HAP-1 (cell line): ENCODE measurements at regions not wholly inside any gene's neighbourhood (a gene's known extent, or its start where the extent isn't known, plus 50 kb on each side); places are given as distances from the start of the nearest gene placed in this dataset.
"Not testable (repeated sequence)": the region's sequence is repeated elsewhere in the genome, so short reads cannot be mapped to it uniquely, and the experiment has no call there.

Experiments
- DNase-seq, 2 experiments: peaks; one replicate each; pipeline ENCODE4 v3.0.0-alpha.2; 2016 to 2020; ENCODE audit warnings: low spot score in 2 of 2
- H3K27me3 ChIP-seq: fragments of 250-450 bp; sonication (Bioruptor Pico); 2 replicates; pipeline ENCODE4 v1.5.1; 2020; ENCODE audit warnings: low read depth, mild to moderate bottlenecking, moderate library complexity
- H3K36me3 ChIP-seq: fragments of 250-450 bp; sonication (Bioruptor Pico); replicated peaks from 2 replicates; pipeline ENCODE4 v1.5.1; 2020; ENCODE audit warnings: mild to moderate bottlenecking
- H3K4me1 ChIP-seq: fragments of 250-450 bp; sonication (Bioruptor Pico); 2 replicates; pipeline ENCODE4 v1.5.1; 2020; ENCODE audit warnings: mild to moderate bottlenecking
- H3K4me3 ChIP-seq: fragments of 250-450 bp; sonication (Bioruptor Pico); 2 replicates; pipeline ENCODE4 v1.5.1; 2020; ENCODE audit warnings: mild to moderate bottlenecking, moderate library complexity
- H3K9me3 ChIP-seq: fragments of 250-450 bp; sonication (Bioruptor Pico); 2 replicates; pipeline ENCODE4 v1.5.1; 2020; ENCODE audit warnings: mild to moderate bottlenecking, moderate library complexity
- in situ Hi-C: fragments of 300-500 bp; cut with MboI; formaldehyde crosslinking; loops from 3 replicates; pipeline ENCODE4 v1.14.3; 2020; ENCODE audit warnings: low sequenced_read_pairs, inconsistent platforms, mixed read lengths

GRCh38 chr4:3612934-3613333 lies 80.7 kb upstream of the LRPAP1 start:
- in situ Hi-C loops: no loop called here
- Histone ChIP-seq H3K27me3 (no peaks in the 10 kb centered on the region), H3K9me3 (no peaks in the 10 kb centered on the region), H3K36me3 (no peaks in the 10 kb centered on the region), H3K4me3 (no peak overlapping the region), H3K4me1 (no peaks in the 10 kb centered on the region)
- DNase-seq: no peak

DNA sequence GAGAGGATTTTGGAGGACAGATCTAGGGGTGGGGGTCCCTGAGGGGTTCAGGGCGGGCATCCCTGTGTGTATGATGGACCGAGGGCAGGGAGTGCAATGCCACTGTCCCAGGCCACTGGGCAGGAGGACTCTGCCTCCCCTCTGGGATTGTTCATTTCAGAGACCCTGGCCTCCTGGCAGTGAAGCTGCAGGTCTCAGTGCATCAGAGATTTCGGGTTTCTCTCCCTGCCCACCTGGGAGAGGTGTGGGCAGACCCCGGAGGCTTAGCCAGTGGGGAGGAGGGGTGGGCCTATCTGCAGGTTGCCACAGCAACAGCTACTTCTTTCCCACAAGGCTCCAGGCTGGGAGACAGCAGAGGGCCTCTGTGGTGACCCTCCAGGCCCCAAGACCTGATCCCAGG lies 80.1 kb upstream of the LRPAP1 start:
- no peaks in the 10 kb centered on the region for H3K9me3 ChIP-seq
- H3K36me3 ChIP-seq: no peaks in the 10 kb centered on the region
- H3K27me3 ChIP-seq: no peaks in the 10 kb centered on the region
- H3K4me3 ChIP-seq: no peak overlapping the region
- in situ Hi-C loops: no loop called here
- no peak for DNase-seq
- H3K4me1 ChIP-seq: no peaks in the 10 kb centered on the region

GRCh38 chr4:3611778-3612177 lies 79.6 kb upstream of the LRPAP1 start:
- DNase-seq: no peak
- H3K36me3 ChIP-seq: no peaks in the 10 kb centered on the region
- H3K9me3 ChIP-seq: no peaks in the 10 kb centered on the region
- no peaks in the 10 kb centered on the region for H3K27me3 ChIP-seq
- in situ Hi-C loops: no loop called here
- no peaks in the 10 kb centered on the region for H3K4me1 ChIP-seq
- H3K4me3 ChIP-seq: no peak overlapping the region

DNA sequence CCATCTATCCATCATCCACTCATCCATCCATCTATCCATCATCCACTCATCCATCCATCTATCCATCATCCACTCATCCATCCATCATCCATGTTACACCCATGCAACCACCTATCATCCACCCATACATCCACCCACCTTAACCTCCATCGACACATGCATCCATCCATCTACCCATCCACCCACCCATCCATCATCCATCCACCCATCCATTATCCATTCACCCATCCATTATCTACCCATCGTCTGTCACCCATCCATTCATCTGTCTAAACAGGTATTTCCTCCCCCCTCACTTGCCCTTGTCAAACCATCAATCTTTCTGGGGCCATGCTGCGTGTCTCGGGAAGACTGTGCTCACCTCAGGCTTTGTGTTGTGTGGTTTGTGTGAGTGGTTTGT lies 78.6 kb upstream of the LRPAP1 start:
- not testable (repeated sequence) for H3K4me3 ChIP-seq

GRCh38 chr4:3609905-3610304 lies 77.7 kb upstream of the LRPAP1 start:
- in situ Hi-C loops: not testable (repeated sequence)

More for the DNA sequence above, 78.6 kb upstream of the LRPAP1 start:
- H3K4me1 ChIP-seq, H3K27me3 ChIP-seq, H3K9me3 ChIP-seq, H3K36me3 ChIP-seq, DNase-seq, in situ Hi-C loops: not testable (repeated sequence)

DNA sequence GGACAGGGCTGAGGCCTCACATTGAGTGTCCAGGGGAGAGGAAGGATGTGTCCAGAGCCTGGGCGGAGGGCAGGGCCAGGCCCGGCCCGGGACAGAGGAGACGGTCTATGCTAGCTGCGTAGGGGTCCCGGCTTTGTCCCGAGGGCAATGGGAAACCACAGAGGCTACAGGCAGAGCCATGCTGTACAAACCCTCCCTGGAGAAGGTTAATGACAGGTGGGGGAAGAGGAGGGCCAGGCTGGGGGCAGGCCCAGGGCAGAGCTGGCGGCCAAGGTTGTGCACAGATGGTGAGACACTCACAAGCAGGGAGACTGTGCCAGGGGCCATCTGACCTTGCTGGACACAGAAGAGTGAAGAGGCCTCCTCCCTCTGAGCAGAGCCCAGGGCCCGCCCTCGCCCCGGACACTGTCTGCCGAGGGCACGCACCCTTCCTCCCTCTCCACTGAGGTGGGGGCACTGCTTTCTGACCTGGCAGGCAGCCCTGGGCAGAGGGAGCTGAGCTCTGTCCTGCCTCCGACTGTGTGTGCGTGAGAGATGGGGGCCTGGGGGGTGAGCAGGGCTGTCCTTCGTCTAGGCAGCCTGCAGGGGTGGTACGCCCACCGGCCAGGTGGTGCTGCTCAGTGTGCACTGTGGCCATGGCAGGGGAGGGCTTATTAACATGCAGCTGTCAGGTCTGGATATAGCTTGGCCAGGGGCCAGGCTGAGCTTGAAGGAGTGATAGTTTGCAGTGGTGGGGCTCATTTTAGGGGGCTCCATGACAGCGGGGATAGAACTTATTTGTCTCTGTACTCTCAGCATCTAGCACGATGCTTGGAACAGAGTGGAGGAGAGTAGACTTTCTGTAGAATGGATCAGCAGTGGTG lies 75.7 kb upstream of the LRPAP1 start:
- H3K9me3 ChIP-seq: no peaks in the 10 kb centered on the region
- in situ Hi-C loops: no loop called here
- H3K36me3 ChIP-seq: no peaks in the 10 kb centered on the region
- DNase-seq: no peak
- H3K4me3 ChIP-seq: no peak overlapping the region
- H3K4me1 ChIP-seq: no peaks in the 10 kb centered on the region
- no peaks in the 10 kb centered on the region for H3K27me3 ChIP-seq

More at GRCh38 chr4:3609905-3610304, 77.7 kb upstream of the LRPAP1 start:
- not testable (repeated sequence) for H3K27me3 ChIP-seq, H3K9me3 ChIP-seq, H3K36me3 ChIP-seq, DNase-seq, H3K4me1 ChIP-seq, H3K4me3 ChIP-seq

DNA sequence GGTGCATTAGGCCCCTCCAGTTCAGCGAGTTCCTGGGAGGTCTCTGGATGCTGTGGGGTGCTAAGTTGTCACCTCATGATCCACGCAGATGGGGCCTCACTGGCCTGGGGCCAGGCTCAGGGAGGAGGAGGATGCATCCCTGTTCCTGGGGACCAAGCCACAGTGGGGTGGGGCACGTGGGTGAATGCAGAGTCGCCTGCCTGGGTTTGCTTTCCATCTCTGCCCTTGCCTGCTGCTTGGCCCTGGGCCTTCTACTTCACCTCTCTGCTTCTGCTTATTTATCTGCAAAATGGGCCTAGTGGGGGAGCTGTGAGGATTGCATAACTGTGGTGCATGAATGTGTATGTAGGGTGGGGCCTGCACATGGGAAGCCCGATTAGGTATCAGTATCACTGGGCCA lies 74.6 kb upstream of the LRPAP1 start:
- in situ Hi-C loops, H3K4me3 ChIP-seq, DNase-seq, H3K36me3 ChIP-seq, H3K27me3 ChIP-seq, H3K4me1 ChIP-seq, H3K9me3 ChIP-seq: not testable (repeated sequence)

DNA sequence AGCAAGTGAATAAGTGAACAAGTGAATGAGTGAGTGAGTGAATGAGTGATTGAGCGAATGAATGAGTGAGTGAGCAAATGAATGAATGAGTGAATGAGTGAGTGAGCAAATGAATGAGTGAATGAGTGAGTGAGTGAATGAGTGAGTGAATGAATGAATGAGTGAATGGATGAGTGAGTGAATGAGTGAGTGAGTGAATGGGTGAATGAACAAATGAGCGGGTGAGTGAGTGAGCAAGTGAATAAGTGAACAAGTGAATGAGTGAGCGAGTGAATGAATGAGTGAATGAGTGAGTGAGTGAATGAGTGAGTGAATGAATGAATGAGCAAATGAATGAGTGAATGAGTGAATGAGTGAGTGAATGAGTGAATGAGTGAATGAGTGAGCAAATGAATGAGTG lies 74.0 kb upstream of the LRPAP1 start:
- H3K36me3 ChIP-seq, DNase-seq, in situ Hi-C loops, H3K27me3 ChIP-seq, H3K4me3 ChIP-seq, H3K4me1 ChIP-seq, H3K9me3 ChIP-seq: not testable (repeated sequence)

- Histone ChIP-seq H3K36me3 (no peaks in the 10 kb centered on the region), H3K9me3 (no peaks in the 10 kb centered on the region), H3K4me3 (no peak overlapping the region), H3K27me3 (no peaks in the 10 kb centered on the region), H3K4me1 (no peaks in the 10 kb centered on the region)
- DNase-seq: no peak
- in situ Hi-C loops: no loop called here
Measured at GRCh38 chr4:3605491-3605890, 73.3 kb upstream of the LRPAP1 start.

DNA sequence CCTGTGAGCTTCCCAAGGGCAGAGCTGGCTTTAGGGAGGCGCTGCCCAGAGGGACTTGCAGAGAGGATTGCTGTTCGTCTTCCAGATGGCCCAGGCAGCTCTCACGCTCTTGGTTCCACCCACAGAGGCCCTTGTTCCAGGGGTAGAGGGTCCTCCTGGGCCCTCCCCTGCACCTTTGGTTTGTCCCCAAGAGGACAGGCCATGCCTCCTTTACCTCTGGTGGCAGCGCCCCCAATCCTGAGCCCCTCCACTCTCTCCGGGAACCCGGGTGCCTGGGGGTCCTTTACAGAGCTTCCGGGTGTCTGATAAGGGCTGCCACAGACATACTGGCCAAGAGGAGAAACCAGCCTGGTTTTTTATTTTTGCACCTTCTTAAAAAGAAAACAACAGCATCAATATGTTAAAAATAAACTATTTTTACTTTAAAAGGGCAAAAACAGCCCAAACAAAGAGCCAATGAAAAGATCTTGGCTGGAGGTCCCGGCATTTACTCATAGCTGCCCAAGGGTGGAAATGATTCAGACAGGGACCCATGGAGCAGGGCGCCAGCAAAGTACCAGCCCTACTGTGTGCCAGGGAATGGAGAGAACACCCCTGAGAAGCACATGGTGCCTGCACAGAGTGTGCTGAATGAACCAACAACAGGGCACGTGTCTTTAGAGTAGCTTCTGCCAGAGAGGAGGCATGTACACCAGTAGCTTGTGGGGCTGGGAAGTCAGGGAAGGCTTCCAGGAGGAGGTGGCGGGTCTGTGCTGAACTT lies 70.8 kb upstream of the LRPAP1 start:
- H3K4me1 ChIP-seq, H3K4me3 ChIP-seq, H3K9me3 ChIP-seq, H3K27me3 ChIP-seq, in situ Hi-C loops, H3K36me3 ChIP-seq, DNase-seq: not testable (repeated sequence)

GRCh38 chr4:3601992-3602391 lies 69.8 kb upstream of the LRPAP1 start:
- Histone ChIP-seq H3K36me3 (no peaks in the 10 kb centered on the region), H3K4me3 (no peak overlapping the region), H3K4me1 (no peaks in the 10 kb centered on the region), H3K27me3 (no peaks in the 10 kb centered on the region), H3K9me3 (no peaks in the 10 kb centered on the region)
- DNase-seq: no peak
- in situ Hi-C loops: no loop called here

GRCh38 chr4:3601108-3601690 lies 69.0 kb upstream of the LRPAP1 start:
- H3K9me3 ChIP-seq, H3K4me3 ChIP-seq, H3K27me3 ChIP-seq, H3K4me1 ChIP-seq, H3K36me3 ChIP-seq, in situ Hi-C loops, DNase-seq: not testable (repeated sequence)

DNA sequence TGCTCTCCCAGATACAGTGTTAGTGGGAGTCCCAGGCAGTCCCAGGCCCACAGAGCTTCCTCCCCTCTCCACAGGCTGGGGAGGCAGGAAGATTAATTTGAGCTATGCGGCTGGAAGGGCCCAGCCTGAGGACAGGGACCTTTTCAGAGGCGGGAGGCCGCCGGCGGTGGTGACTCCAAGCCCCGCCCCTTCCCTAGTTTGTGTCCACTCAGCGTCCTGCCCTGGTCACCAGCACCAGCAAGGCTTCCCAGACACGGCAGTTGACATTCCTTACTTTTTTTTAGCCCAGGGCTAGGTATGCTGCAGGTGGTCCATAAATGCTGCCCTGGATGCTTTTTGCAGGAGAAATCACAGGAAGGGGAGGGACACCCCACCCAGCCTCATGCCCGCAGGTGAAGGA lies 67.7 kb upstream of the LRPAP1 start:
- DNase-seq: no peak
- in situ Hi-C loops: no loop called here

DNA sequence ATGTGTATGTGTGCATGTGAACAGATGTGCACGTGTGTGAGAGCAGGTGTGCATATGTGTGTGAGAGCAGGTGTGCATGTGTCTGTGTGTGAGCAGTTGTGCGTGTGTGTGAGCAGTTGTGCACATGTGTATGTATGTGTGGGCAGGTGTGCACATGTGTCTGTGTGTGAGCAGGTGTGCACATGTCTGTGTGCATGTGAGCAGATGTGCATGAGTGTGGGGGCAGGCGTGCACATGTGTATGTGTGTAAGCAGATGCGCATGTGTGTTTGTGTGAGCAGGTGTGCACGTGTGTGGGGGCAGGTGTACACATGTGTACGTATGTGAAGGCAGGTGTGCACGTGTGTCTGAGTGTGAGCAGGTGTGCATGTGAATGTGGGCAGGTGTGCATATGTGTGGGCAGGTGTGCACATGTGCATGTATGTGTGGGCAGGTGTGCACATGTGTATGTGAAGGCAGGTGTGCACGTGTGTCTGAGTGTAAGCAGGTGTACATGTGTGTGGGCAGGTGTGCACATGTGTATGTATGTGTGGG lies 66.5 kb upstream of the LRPAP1 start:
- no peaks in the 10 kb centered on the region for H3K4me1 ChIP-seq
- H3K36me3 ChIP-seq: no peaks in the 10 kb centered on the region
- H3K9me3 ChIP-seq: no peaks in the 10 kb centered on the region
- DNase-seq: no peak
- H3K4me3 ChIP-seq: no peak overlapping the region
- in situ Hi-C loops: no loop called here
- H3K27me3 ChIP-seq: no peaks in the 10 kb centered on the region

More for the DNA sequence above, 67.7 kb upstream of the LRPAP1 start:
- Histone ChIP-seq H3K9me3 (no peaks in the 10 kb centered on the region), H3K36me3 (no peaks in the 10 kb centered on the region), H3K27me3 (no peaks in the 10 kb centered on the region), H3K4me1 (no peaks in the 10 kb centered on the region), H3K4me3 (no peak overlapping the region)
